KMS-11 (cell line): ENCODE measurements at regions not wholly inside any gene's neighbourhood (a gene's known extent, or its start where the extent isn't known, plus 50 kb on each side); places are given as distances from the start of the nearest gene placed in this dataset.

Source experiments
- H2AFZ ChIP-seq: fragments of 200-600 bp; sonication (generic); 2 replicates; pipeline ENCODE4 v1.6.1; 2016; ENCODE audit warnings: antibody characterized with exemption, mixed run types, low read depth
- H3K27ac ChIP-seq: fragments of 200-600 bp; sonication (generic); 2 replicates; pipeline ENCODE4 v1.6.1; 2016; ENCODE audit warnings: mild to moderate bottlenecking, mixed run types
- H3K27me3 ChIP-seq: fragments of 200-600 bp; sonication (generic); 2 replicates; pipeline ENCODE4 v1.6.1; 2017; ENCODE audit warnings: mild to moderate bottlenecking, low read depth, mixed run types, moderate library complexity; ENCODE audit not compliant: insufficient read depth
- H3K36me3 ChIP-seq: fragments of 200-600 bp; sonication (generic); 2 replicates; pipeline ENCODE4 v1.6.1; 2017; ENCODE audit warnings: mild to moderate bottlenecking, mixed run types; ENCODE audit not compliant: insufficient read depth
- H3K4me1 ChIP-seq: fragments of 200-600 bp; sonication (generic); 2 replicates; pipeline ENCODE4 v1.6.1; 2016; ENCODE audit warnings: mild to moderate bottlenecking, low read depth, mixed run types; ENCODE audit not compliant: poor library complexity, severe bottlenecking
- H3K4me2 ChIP-seq: fragments of 200-600 bp; sonication (generic); 2 replicates; pipeline ENCODE4 v1.7.0; 2016; ENCODE audit warnings: mild to moderate bottlenecking, mixed run types
- H3K4me3 ChIP-seq: fragments of 200-600 bp; sonication (generic); IDR thresholded peaks from 2 replicates; pipeline ENCODE4 v1.6.1; 2017; ENCODE audit warnings: low read depth, low read length, mixed read lengths; ENCODE audit not compliant: insufficient read depth
- H3K79me2 ChIP-seq: fragments of 200-600 bp; sonication (generic); 2 replicates; pipeline ENCODE4 v1.6.1; 2016; ENCODE audit warnings: low read depth, mixed run types; ENCODE audit not compliant: insufficient read depth
- H3K9ac ChIP-seq: fragments of 200-600 bp; sonication (generic); 2 replicates; pipeline ENCODE4 v1.6.1; 2016; ENCODE audit warnings: mild to moderate bottlenecking, mixed run types
- H4K20me1 ChIP-seq: fragments of 200-600 bp; sonication (generic); 2 replicates; pipeline ENCODE4 v1.6.1; 2016; ENCODE audit warnings: mild to moderate bottlenecking, mixed run types; ENCODE audit not compliant: insufficient read depth
- CTCF ChIP-seq: fragments of 200-600 bp; sonication (generic); conservative IDR thresholded peaks from 2 replicates; pipeline ENCODE4 v1.6.1; 2017; ENCODE audit warnings: low read depth, mild to moderate bottlenecking, antibody characterized with exemption, low read length, moderate library complexity, mixed read lengths

- H3K4me1 ChIP-seq = no peaks in the 10 kb centered on the region
- H3K36me3 ChIP-seq = no peaks in the 10 kb centered on the region
- H3K27me3 ChIP-seq = no peaks in the 10 kb centered on the region
- H2AFZ ChIP-seq = no peak overlapping the region
- no peaks in the 10 kb centered on the region for H4K20me1 ChIP-seq
- H3K9ac ChIP-seq = no peak overlapping the region
- TF ChIP-seq CTCF = no peak
- H3K79me2 ChIP-seq = no peaks in the 10 kb centered on the region
- no peak overlapping the region for H3K27ac ChIP-seq
- H3K4me3 ChIP-seq = no peak overlapping the region
- H3K4me2 ChIP-seq = no peak overlapping the region
These were observed 575.4 kb upstream of the FAM98A start for GRCh38 chr2:34174506-34174905.

- Histone ChIP-seq H3K4me3 (no peak overlapping the region), H3K27me3 (no peaks in the 10 kb centered on the region), H3K4me2 (no peak overlapping the region), H3K9ac (no peak overlapping the region), H3K79me2 (no peaks in the 10 kb centered on the region), H3K36me3 (no peaks in the 10 kb centered on the region), H2AFZ (no peak overlapping the region), H4K20me1 (no peaks in the 10 kb centered on the region), H3K27ac (no peak overlapping the region), H3K4me1 (no peaks in the 10 kb centered on the region)
- TF ChIP-seq CTCF = no peak
These were observed 563.1 kb upstream of the FAM98A start for GRCh38 chr2:34162231-34162630.

- H3K79me2 ChIP-seq = no peaks in the 10 kb centered on the region
- no peaks in the 10 kb centered on the region for H4K20me1 ChIP-seq
- H2AFZ ChIP-seq = no peak overlapping the region
- H3K4me3 ChIP-seq = no peak overlapping the region
- H3K9ac ChIP-seq = no peak overlapping the region
- H3K4me1 ChIP-seq = no peaks in the 10 kb centered on the region
- no peak overlapping the region for H3K4me2 ChIP-seq
- no peaks in the 10 kb centered on the region for H3K27me3 ChIP-seq
- no peak overlapping the region for H3K27ac ChIP-seq
- no peak for TF ChIP-seq CTCF
- no peaks in the 10 kb centered on the region for H3K36me3 ChIP-seq
These were observed 562.5 kb upstream of the FAM98A start for GRCh38 chr2:34161549-34161948.

- no peak overlapping the region for H2AFZ ChIP-seq
- no peaks in the 10 kb centered on the region for H3K4me1 ChIP-seq
- H3K36me3 ChIP-seq = no peaks in the 10 kb centered on the region
- no peak overlapping the region for H3K4me3 ChIP-seq
- H3K79me2 ChIP-seq = no peaks in the 10 kb centered on the region
- H4K20me1 ChIP-seq = no peaks in the 10 kb centered on the region
- TF ChIP-seq CTCF = no peak
- H3K27me3 ChIP-seq = no peaks in the 10 kb centered on the region
- H3K27ac ChIP-seq = no peak overlapping the region
- no peak overlapping the region for H3K4me2 ChIP-seq
- H3K9ac ChIP-seq = no peak overlapping the region
These were observed 560.8 kb upstream of the FAM98A start for GRCh38 chr2:34159901-34160300.
